CD4-positive, alpha-beta T cell treated with Interleukin-2 at 100 ng/mL for 4 hours (primary cell): ENCODE measurements at regions not wholly inside any gene's neighbourhood (a gene's known extent, or its start where the extent isn't known, plus 50 kb on each side); places are given as distances from the start of the nearest gene placed in this dataset.
"Not testable (repeated sequence)": the region's sequence is repeated elsewhere in the genome, so short reads cannot be mapped to it uniquely, and the experiment has no call there.

Source experiments
- DNase-seq: peaks from one replicate; pipeline ENCODE4 v3.0.0-alpha.2; 2020; ENCODE audit warnings: low spot score

DNA sequence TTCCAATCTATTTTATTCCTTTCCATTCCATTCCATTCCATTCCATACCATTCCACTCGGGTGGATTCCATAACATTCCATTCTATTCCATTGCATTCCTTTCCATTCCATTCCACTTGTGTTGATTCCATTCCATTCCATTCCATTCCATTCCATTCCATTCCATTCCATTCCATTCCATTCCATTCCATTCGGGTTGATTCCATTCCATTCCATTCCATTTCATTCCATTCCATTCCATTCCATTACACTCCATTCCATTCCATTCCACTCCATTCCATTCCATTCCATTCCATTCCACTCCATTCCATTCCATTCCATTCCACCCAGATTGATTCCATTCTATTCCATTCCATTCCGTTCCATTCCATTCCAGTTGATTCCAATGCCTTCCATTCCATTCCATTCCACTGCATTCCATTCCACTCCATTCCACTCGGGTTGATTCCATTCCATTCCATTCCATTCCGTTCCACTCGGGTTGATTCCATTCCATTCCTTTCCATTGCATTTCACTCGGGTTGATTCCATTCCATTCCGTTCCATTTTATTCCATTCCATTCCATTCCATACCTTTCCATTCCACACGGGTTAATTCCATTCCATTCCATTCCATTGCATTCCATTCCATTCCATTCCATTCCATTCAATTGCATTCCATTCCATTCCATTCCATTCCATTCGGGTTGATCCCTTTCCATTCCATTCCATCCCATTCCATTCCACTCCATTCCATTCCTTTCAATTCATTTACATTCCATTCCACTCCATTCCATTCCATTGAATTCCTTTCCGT, 168.4 kb downstream of the CWH43 start:
- DNase-seq = not testable (repeated sequence)

DNA sequence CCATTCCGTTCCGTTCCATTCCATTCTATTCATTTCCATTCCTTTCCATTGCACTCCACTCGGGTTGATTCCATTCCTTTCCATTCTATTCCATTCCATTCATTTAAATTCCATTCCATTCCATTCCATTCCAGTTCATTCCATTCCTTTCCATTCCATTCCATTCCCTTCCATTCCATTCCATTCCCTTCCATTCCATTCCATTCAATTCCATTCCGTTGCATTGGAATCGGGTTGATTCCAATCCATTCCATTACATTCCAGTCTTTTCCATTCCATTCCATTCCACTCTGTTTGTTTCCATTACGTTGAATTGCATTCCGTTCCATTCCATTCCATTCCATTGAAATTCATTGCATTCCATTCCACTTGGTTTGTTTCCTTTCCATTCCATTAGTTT, 169.2 kb downstream of the CWH43 start:
- not testable (repeated sequence) for DNase-seq

DNA sequence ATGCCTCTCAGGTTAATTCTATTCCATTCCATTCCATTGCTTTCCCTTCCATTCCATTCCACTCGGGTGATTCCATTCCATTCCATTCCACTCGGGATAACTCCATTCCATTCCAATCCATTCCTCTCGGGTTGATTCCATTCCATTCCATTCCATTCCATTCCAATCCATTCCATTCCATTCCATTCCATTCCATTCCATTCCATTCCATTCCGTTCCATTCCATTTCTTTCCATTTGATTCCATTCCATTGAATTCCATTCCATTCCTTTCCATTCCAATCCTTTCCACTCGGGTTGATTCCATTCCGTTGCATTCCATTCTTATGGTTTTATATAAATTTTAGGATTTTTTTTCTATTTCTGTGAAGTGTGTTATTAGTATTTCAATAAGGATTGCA, 170.2 kb downstream of the CWH43 start:
- DNase-seq = not testable (repeated sequence)

- DNase-seq = not testable (repeated sequence)
Observed at GRCh38 chr4:49157630-49158029, 171.6 kb downstream of the CWH43 start.

DNA sequence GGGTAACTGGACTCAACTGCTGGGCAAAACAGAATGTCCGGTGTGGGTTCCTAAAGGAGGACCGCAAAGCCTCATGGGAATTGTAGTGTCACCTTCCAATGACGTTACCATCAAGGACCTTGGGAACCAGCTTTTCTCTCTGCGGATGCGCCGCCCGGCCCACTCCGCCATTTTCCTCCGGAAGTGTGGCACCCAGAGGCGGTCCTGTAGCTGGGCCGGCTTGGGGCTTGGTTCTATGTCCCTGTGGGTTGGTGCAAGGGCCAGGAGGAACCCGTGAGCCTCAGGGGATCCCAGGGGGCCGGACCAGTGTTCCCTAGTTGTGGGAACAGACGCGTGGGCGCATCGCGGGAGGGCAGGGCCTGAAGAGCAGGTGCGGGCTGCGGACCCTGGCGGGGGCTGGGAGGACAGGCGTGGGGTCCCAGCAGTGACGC, 175.1 kb downstream of the CWH43 start:
- DNase-seq = not testable (repeated sequence)

DNA sequence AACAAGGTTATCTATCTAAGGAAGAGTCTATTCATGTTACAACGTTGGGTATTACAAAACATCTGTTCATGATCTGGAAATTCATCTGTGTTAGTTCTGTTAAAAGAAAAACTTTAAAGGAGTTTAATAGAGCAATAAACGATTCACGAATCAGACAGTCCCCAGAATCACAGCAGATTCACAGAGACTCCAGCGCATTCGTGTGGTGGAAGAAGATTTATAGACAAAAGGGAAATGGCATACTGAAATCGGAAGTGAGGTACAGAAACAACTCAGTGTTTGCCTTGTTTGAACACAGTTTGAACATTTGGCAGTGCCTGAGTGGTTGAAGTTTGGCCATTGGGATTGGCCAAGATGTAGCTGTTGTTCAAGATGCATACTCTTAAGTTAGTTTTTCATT, 178.8 kb downstream of the CWH43 start:
- DNase-seq = not testable (repeated sequence)

GRCh38 chr4:49177847-49178246, 191.8 kb downstream of the CWH43 start:
- not testable (repeated sequence) for DNase-seq

GRCh38 chr4:49181088-49181487, 195.0 kb downstream of the CWH43 start:
- not testable (repeated sequence) for DNase-seq

GRCh38 chr4:49211396-49212194, 225.5 kb downstream of the CWH43 start:
- not testable (repeated sequence) for DNase-seq

- not testable (repeated sequence) for DNase-seq
Observed at GRCh38 chr4:49213250-49213649, 227.2 kb downstream of the CWH43 start.

DNA sequence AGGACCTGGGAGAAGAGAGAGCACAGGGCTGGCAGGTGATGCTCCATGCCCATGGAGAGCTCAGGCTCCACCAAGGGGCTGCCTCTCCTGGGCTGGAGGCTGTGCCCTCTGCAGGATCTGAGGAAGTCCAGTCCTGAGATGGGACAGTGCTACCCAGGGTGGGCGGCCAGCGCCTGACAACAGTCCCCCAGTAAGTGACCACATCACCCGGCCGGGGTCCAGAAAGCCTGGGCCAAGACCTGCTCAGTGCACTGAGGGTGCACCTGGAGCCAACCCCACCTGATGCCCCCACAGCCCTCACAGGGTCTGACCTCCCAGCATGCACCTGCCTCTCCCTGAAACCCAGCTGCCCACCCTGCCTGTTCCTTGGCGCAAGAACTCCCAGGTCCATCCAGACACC, 227.7 kb downstream of the CWH43 start:
- not testable (repeated sequence) for DNase-seq

GRCh38 chr4:49214453-49215081, 228.5 kb downstream of the CWH43 start:
- not testable (repeated sequence) for DNase-seq

DNA sequence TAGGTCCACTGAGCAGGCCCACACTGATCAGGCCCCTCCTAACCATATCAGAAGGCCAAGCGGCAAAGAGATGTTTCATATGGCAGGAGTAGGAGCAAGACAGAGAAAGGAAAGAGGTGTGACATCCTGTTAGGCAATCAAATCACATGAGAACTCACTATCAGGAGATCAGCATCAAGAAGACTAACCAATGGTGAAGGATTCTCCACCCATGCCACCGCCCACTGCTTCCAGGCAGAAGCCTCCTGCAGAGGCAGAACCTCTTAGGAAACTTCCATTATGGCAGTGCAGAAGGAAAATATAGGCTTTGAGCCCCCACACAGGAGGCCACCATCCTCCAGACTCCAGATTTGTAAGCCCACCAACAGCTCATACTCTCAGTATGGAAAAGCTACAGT, 229.0 kb downstream of the CWH43 start:
- not testable (repeated sequence) for DNase-seq

- DNase-seq = not testable (repeated sequence)
Observed at GRCh38 chr4:49216606-49217005, 230.5 kb downstream of the CWH43 start.

GRCh38 chr4:49217492-49217891, 231.4 kb downstream of the CWH43 start:
- DNase-seq = no peak

GRCh38 chr4:49218094-49218493, 232.0 kb downstream of the CWH43 start:
- DNase-seq = not testable (repeated sequence)

GRCh38 chr4:49218931-49219330, 232.9 kb downstream of the CWH43 start:
- DNase-seq = not testable (repeated sequence)

- DNase-seq = not testable (repeated sequence)
Observed at GRCh38 chr4:49219489-49220225, 233.6 kb downstream of the CWH43 start.

- DNase-seq = no peak
Observed at GRCh38 chr4:49221209-49221608, 235.1 kb downstream of the CWH43 start.

DNA sequence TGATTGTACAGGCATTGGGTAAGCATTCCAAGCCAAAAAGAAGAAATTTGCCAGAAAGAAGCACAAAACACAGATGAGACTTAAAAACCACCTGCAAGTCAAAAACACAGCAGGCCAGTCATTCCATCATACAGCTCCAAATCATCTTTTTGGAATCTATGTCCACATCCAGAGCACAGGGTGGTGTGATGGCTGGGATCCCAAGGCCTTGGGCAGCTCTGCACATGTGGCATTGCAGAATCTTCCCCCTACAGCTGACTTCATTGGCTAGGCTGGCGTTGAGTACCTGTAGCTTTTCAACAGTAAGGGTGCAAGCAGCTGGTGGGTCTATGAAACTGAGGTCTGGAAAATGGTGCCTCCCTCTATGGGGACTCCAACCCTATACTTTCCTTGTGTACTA, 236.7 kb downstream of the CWH43 start:
- DNase-seq = not testable (repeated sequence)

DNA sequence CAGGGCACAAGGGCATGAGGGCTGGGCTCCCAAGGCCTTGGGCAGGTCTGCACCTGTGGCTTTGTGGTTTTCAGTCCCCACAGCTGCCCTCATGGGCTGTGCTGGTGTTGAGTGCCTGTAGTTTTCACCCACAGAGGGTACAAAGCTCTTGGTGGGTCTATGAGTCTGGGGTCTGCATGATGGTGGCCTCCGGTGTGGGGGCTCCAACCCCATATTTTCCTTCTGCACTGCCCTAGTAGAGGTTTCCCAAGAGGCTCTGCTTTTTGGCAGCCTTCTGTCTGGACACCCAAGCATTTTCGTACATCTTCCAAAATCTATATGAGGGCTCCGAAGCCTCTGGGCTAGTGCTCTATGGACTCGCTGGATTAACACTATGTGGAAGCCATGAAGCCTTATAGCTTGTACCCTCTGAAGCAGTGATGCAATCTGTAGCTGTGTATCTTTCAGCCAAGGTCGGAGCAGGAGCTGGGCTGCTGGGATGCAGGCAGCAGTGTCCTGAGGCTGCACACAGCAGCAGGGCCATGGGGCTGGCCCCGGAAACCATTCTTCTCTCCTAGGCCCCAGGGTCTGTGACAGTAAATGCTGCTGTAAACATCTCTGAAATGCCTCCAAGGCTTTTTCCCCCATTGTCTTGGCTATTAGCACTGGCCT, 240.3 kb downstream of the CWH43 start:
- not testable (repeated sequence) for DNase-seq
